ENCODE measurements at regions not wholly inside any gene's neighbourhood (a gene's known extent, or its start where the extent isn't known, plus 50 kb on each side); places are given as distances from the start of the nearest gene placed in this dataset.

- H3K36me3 Mint-ChIP-seq (ENCODE audit: low read depth) = no peaks in the 10 kb centered on the region
- DNase-seq (no peak), ATAC-seq (ENCODE audit: poor library complexity) (no peak)
- peaks cover 9% of the 10 kb centered on the region for H3K9me3 Mint-ChIP-seq
- Histone ChIP-seq H3K27me3 (ENCODE audit: control insufficient read depth in 1 of 2, insufficient read depth in 2 of 2, low read length in 2 of 2) (no peaks in the 10 kb centered on the region), H3K4me1 (ENCODE audit: insufficient read depth, low read length) (no peaks in the 10 kb centered on the region), H3K36me3 (ENCODE audit: insufficient read depth, low read length) (no peaks in the 10 kb centered on the region), H3K27ac (ENCODE audit: low read depth in 1 of 2, low read length in 2 of 2) (no peak overlapping the region), H3K4me3 (ENCODE audit: low read length) (no peak overlapping the region), H3K9me3 (ENCODE audit: control insufficient read depth in 1 of 2, insufficient read depth in 1 of 2, low read length in 2 of 2) (peaks cover 0 to 4% of the 10 kb centered on the region in 2 experiments)
- H3K4me1 Mint-ChIP-seq (ENCODE audit: low read depth) = no peaks in the 10 kb centered on the region
- no peaks in the 10 kb centered on the region for H3K27me3 Mint-ChIP-seq
- no peak overlapping the region for H3K27ac Mint-ChIP-seq
- no peak for TF ChIP-seq CTCF (IDR thresholded peaks at IDR 0.05)
- CTCF ChIA-PET = no interaction called here
- POLR2A ChIA-PET = no interaction called here
- no peak overlapping the region for H3K4me3 Mint-ChIP-seq
- intact Hi-C loops (cut with DNase I, micrococcal nuclease) = no loop called here
Observed at GRCh38 chr2:116340690-116341089, 1473.8 kb upstream of the DDX18 start.

GRCh38 chr2:116366212-116366611 is 1448.3 kb upstream of the DDX18 start:
- no peak for DNase-seq
- Mint-ChIP-seq H3K4me1 (ENCODE audit: low read depth) (no peaks in the 10 kb centered on the region), H3K9me3 (peaks cover 8% of the 10 kb centered on the region), H3K27ac (no peak overlapping the region), H3K36me3 (ENCODE audit: low read depth) (no peaks in the 10 kb centered on the region), H3K27me3 (no peaks in the 10 kb centered on the region), H3K4me3 (no peak overlapping the region)
- Histone ChIP-seq H3K4me1 (ENCODE audit: insufficient read depth, low read length) (no peaks in the 10 kb centered on the region), H3K36me3 (ENCODE audit: insufficient read depth, low read length) (no peaks in the 10 kb centered on the region), H3K27me3 (ENCODE audit: control insufficient read depth in 1 of 2, insufficient read depth in 2 of 2, low read length in 2 of 2) (no peaks in the 10 kb centered on the region), H3K4me3 (ENCODE audit: low read length) (no peak overlapping the region), H3K9me3 (ENCODE audit: control insufficient read depth in 1 of 2, insufficient read depth in 1 of 2, low read length in 2 of 2) (no peaks in the 10 kb centered on the region), H3K27ac (ENCODE audit: low read depth in 1 of 2, low read length in 2 of 2) (no peak overlapping the region)
- intact Hi-C loops (cut with DNase I, micrococcal nuclease) = no loop called here
- no peak for TF ChIP-seq CTCF (IDR thresholded peaks at IDR 0.05)
- ChIA-PET POLR2A (no interaction called here), CTCF (no interaction called here)
- no peak for ATAC-seq (ENCODE audit: poor library complexity)

DNA sequence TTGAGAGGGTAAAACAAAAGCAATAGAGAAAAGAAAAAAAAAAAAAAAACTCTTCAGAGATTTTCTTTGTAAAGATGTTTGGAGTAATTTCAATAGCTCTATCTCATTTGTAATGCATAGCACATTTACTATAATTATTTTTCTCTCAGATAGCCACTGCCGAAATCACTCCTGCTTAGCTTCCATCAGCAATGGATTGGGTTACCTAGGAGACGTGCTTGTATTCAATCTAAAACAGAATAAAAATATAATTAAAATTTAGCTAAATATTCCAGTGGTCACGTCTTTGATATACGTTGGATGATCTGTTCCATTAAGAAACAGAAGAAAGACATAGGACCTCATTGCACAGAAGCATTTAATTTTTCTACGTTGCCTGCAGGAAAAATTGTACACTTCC is 1435.7 kb upstream of the DDX18 start:
- H3K36me3 Mint-ChIP-seq (ENCODE audit: low read depth) = no peaks in the 10 kb centered on the region
- H3K4me1 Mint-ChIP-seq (ENCODE audit: low read depth) = no peaks in the 10 kb centered on the region
- ATAC-seq (ENCODE audit: poor library complexity) (no peak), DNase-seq (no peak)
- no peak for TF ChIP-seq CTCF (IDR thresholded peaks at IDR 0.05)
- peaks cover 17% of the 10 kb centered on the region for H3K9me3 Mint-ChIP-seq
- H3K27ac Mint-ChIP-seq = no peak overlapping the region
- no peaks in the 10 kb centered on the region for H3K36me3 ChIP-seq (ENCODE audit: insufficient read depth, low read length)
- no peaks in the 10 kb centered on the region for H3K27me3 ChIP-seq (ENCODE audit: control insufficient read depth in 1 of 2, insufficient read depth in 2 of 2, low read length in 2 of 2)
- H3K27me3 Mint-ChIP-seq = no peaks in the 10 kb centered on the region
- ChIA-PET POLR2A (interaction anchor here (0.7 kb wide), 1 partner anchor 703 kb away, joined by 3 read pairs; no protein-coding TSS in a partner anchor), CTCF (no interaction called here)
- H3K27ac ChIP-seq (ENCODE audit: low read depth in 1 of 2, low read length in 2 of 2) = no peak overlapping the region
- no peak overlapping the region for H3K4me3 Mint-ChIP-seq
- intact Hi-C loops (cut with DNase I, micrococcal nuclease) = no loop called here
- no peaks in the 10 kb centered on the region for H3K4me1 ChIP-seq (ENCODE audit: insufficient read depth, low read length)
- H3K4me3 ChIP-seq (ENCODE audit: low read length) = no peak overlapping the region
- peaks cover 0 to 11% of the 10 kb centered on the region in 2 experiments for H3K9me3 ChIP-seq (ENCODE audit: control insufficient read depth in 1 of 2, insufficient read depth in 1 of 2, low read length in 2 of 2)
